Activated naive CD4-positive, alpha-beta T cell treated with anti-CD3 and anti-CD28 coated beads, Interleukin-2, amount 50 U/mL, for 72 hours (primary cell): ENCODE measurements at regions not wholly inside any gene's neighbourhood (a gene's known extent, or its start where the extent isn't known, plus 50 kb on each side); places are given as distances from the start of the nearest gene placed in this dataset.

ENCODE experiments used
- ATAC-seq, 2 donors: fragments of 150-1000 bp; cut with Tn5 transposase; 2 replicates each; pipeline ENCODE4 v1.10.0; 2021; ENCODE audit warnings: mild to moderate bottlenecking in 2 of 2, moderate library complexity in 2 of 2
- DNase-seq, 2 donors: peaks; one replicate each; pipeline ENCODE4 v3.0.0; 2021 to 2022; ENCODE audit warnings: low spot score in 2 of 2
- H3K27ac Mint-ChIP-seq, 2 donors: one replicate each; pipeline ENCODE4 v1.8.0; 2022; ENCODE audit warnings: mild to moderate bottlenecking in 2 of 2, mixed read lengths in 2 of 2
- H3K36me3 Mint-ChIP-seq, 2 donors: one replicate each; pipeline ENCODE4 v1.8.0; 2022; ENCODE audit warnings: mixed read lengths in 2 of 2
- H3K9me3 Mint-ChIP-seq, 2 donors: one replicate each; pipeline ENCODE4 v1.8.0; 2022; ENCODE audit warnings: mixed read lengths in 2 of 2

DNA sequence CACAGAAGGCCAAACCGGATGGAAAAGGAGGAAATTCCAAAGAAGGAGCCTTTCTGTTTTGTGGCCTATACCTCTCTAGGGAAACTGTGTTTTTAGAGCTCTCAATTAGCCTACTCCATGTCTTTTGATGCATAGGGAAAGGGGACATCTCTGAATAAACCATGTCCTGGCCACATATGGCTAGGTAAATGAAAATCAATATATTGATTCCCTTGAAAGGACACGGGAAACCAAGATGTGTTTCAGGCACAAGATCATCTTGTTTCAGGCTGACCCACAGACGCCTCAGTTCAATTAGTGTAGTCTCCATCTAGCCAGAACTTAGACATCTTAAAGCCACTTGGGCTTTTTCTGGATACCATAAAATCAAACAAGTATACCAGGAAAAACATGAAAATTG lies 363.1 kb downstream of the ENC1 start:
- Mint-ChIP-seq H3K27ac (no peak overlapping the region), H3K36me3 (no peaks in the 10 kb centered on the region), H3K9me3 (no peaks in the 10 kb centered on the region)
- DNase-seq = no peak
- no peak for ATAC-seq

DNA sequence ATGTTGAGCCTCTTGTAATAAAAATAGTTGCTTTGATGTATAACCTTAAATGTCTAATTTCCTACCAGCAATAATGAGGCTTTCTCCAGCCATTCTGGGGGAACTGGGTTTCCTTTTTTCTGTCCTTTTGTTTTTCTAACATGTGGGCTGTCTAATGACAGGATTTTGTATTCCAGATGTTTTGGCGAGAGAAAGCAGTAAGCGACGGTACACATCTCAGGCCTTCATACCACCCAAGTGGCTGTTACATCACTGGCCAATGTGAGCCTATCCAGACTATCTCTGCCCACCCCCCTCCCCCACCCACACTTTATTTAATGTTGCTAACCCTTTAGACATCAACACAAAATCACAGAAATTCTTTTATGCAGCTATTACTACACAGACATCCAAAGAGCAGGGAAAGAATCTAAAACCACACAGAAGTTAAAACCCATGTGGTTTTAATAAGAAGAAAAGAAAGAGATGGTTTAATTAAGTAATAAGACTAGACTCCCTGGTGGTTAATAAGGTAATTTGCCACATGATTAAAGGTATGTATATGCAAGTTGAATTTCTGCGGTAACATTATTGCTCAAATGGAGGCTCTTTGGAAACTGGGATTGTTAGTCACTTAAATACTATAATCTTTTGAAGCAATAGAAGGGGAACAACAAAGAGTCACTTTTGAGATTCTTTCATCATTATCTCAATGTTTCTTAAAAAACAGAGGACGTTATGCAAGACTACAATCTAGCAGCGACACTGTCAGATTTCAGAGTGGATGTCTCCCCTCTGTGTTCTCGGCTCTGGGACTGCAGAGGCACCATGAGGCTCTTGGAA lies 365.1 kb downstream of the ENC1 start:
- ATAC-seq (no peak), DNase-seq (no peak)
- no peak overlapping the region for H3K27ac Mint-ChIP-seq
- H3K9me3 Mint-ChIP-seq = no peaks in the 10 kb centered on the region
- H3K36me3 Mint-ChIP-seq = no peaks in the 10 kb centered on the region

DNA sequence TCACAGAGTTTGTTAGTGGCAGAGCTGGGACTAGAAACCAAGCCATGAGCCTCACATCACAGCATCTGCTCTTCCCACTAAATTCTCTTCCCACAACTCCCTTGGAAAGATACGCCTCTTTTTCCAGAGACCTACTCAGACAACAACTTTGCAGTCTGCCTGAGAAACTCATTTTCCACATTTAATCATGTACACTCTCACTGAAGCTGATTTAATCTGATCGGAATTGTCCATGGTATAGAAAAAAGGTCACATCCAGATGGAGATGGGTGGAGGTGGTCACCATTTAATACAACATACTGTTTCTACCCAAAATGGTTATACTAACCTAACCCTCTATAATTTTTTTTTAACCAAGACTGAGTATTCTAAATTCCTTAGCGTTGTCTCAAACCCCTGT lies 366.2 kb downstream of the ENC1 start:
- Mint-ChIP-seq H3K36me3 (no peaks in the 10 kb centered on the region), H3K27ac (no peak overlapping the region), H3K9me3 (no peaks in the 10 kb centered on the region)
- no peak for DNase-seq
- ATAC-seq = no peak

DNA sequence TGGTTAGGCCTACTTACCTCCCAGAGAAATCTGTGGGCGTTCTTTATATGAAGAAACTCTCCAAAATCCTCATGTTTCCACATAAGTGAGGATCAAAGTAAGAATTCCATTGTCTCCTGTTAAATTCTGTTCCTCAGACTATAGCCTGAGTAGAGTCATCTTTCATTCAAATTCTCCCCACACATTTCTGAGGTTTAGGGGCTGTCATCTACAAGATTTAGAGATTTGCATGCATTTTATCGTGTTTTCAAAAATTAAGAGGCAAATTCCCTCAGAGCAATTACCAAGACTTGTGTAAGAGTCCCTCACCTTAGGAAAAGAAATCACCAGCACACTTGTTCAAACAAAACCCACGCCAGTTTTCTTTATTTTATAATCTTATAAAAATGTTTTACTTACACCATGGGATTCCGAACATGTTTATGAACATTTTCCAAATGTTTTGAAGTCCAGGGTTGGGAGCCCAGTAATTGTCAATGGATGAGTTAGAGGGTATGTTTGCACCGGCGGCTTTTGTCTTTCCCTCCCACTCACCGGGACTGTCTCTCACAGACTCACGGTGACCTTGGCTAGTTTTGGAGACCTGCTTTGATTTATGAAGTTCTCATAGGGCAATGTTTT lies 367.6 kb downstream of the ENC1 start:
- H3K27ac Mint-ChIP-seq = no peak overlapping the region
- no peak for DNase-seq
- H3K9me3 Mint-ChIP-seq = no peaks in the 10 kb centered on the region
- H3K36me3 Mint-ChIP-seq = no peaks in the 10 kb centered on the region
- no peak for ATAC-seq

DNA sequence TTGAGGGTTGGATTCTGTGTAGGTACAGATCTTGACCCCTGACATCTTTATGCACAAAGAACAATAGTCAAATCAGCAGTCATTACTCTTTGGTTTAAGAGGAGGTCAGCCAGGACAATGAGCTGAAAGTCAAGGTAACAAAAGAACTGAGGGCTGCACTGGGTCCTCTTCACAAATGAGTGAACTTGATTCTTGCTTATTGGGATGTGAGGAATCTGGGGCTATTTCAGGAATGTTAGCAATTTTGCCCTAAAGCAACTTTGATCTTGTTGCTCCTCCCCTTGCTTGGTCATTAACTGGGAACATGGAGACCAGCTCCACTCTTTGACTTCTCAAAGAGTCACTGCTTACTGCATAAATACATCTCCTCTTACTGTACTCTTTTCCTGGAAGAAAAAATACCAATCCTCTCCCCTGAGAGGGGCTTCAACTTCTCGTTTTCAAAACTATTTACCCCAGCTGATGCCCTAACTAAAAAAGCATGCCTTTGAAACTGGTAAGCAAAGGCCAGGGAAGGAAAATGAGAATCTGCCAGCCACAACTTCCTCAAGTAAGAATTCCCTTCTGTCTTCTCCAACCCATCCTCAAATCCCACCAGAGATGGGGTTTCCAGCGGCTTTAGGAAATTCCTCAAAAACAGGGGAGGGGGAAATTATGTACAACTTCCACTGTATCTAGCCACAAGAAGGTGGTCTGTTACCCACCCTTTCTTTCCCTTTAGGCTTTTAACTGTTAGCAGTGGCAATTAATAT lies 368.3 kb downstream of the ENC1 start:
- Mint-ChIP-seq H3K9me3 (no peaks in the 10 kb centered on the region), H3K36me3 (no peaks in the 10 kb centered on the region), H3K27ac (no peak overlapping the region)
- DNase-seq (no peak), ATAC-seq (no peak)

DNA sequence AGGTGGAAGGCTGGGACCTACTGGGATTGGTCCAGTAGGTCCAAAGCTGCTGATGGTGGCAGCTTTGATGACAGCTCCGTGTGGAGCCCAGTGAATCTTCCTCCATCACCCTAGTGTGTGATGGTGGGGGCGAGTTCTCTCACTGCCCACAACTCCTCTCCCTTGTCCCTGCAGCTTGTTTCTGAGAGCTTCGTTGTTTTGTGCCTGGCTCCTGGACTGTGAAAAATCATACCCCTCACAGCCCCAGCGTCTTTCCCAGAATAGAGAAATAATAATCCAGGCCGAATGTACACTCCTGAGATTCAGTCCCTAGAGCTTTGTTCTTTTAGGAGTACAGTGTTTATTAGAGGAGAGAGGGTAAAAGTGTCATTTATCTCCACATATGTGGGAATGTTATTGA lies 372.2 kb downstream of the ENC1 start:
- ATAC-seq (no peak), DNase-seq (no peak)
- no peaks in the 10 kb centered on the region for H3K9me3 Mint-ChIP-seq
- no peaks in the 10 kb centered on the region for H3K36me3 Mint-ChIP-seq
- H3K27ac Mint-ChIP-seq = no peak overlapping the region

DNA sequence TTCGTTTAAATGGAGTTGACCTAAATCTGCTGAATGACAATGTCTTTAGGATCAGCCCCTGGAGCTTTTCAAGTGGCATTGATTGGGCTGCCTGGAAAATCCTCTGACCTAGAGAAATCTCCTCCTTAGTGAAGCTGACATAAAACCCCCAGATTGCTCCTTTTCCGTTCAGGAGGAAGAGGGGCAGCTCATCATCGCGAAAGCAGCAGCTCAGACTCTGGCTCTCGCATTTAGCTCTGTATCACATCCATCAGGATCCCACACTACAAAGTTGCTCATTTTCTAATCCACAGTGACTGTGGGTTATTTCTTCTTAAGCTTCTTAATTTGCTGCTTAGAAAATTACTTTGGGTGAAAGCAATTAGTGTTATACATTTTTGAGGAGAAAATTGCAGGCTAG lies 373.7 kb downstream of the ENC1 start:
- ATAC-seq (no peak), DNase-seq (no peak)
- no peaks in the 10 kb centered on the region for H3K36me3 Mint-ChIP-seq
- H3K27ac Mint-ChIP-seq = no peak overlapping the region
- no peaks in the 10 kb centered on the region for H3K9me3 Mint-ChIP-seq

DNA sequence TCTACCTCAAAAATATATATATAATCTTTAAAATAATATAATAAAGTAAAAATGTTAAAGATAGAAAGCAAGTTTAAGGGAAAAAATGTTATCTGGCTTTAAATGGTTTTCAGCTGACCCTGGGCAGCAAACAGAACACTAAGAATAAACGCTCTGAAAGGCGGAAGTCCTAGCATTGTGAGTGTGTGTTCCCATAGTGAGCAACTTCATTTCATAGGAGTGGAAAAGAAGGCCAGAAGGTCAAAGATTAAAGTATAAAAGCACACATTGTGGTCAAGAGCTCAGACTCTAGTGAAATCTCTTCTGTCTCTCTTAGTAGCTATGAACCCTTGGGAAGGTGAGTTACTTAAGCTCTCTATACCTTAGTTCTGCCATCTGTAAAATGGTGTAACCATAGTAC lies 374.4 kb downstream of the ENC1 start:
- H3K36me3 Mint-ChIP-seq = no peaks in the 10 kb centered on the region
- H3K9me3 Mint-ChIP-seq = no peaks in the 10 kb centered on the region
- ATAC-seq (no peak), DNase-seq (no peak)
- no peak overlapping the region for H3K27ac Mint-ChIP-seq

DNA sequence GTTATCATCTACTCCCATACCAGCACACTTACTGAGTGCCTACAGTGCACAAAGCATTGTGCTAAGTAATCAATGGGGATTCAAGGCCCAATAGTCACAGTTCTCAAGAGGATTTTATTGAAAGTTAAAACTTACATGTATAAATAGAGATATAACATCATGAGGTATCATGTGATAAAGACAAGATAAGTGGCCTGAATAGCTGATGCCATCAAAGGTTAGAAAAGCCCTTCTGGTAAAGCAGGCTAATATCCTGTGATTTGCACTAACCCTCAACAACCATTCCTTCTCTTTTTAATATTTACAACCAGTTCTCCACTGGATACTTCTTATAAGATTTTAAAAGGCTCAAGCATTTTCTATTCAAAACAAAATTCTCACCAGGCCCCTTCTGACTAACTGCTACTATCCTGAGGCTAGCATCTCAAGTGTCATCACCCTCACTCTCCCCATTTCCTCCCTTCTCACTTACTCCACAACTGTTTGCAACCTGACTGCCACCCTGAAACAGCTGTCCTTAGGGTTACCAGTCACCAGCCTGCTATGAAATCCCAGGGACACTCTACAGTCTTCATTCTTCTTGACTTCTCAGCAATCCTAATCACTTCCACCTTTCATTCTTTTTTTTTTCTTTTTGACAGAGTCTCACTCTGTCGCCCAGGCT lies 377.9 kb downstream of the ENC1 start:
- DNase-seq = no peak
- Mint-ChIP-seq H3K27ac (no peak overlapping the region), H3K9me3 (no peaks in the 10 kb centered on the region), H3K36me3 (no peaks in the 10 kb centered on the region)
- ATAC-seq = no peak

DNA sequence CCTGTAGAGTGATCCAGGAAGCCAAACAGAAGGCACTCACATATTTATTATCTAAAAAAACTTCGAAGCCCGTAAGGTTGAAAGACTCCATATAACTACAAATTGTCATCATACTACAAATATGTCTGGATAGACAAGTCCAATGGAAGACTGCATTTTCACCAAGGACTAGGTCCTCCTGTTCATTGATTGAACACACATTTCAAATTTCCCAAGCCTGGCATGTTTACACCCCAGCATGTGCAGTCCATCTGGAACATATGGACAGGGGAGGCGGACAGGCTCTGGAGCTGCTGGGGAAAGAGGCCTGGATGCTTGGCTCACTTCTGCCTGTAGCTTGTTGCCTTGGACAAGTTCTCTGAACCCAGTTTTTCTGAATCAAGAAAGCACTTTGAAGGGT lies 378.7 kb downstream of the ENC1 start:
- no peak for ATAC-seq
- H3K9me3 Mint-ChIP-seq = no peaks in the 10 kb centered on the region
- H3K36me3 Mint-ChIP-seq = no peaks in the 10 kb centered on the region
- DNase-seq = no peak
- H3K27ac Mint-ChIP-seq = no peak overlapping the region

DNA sequence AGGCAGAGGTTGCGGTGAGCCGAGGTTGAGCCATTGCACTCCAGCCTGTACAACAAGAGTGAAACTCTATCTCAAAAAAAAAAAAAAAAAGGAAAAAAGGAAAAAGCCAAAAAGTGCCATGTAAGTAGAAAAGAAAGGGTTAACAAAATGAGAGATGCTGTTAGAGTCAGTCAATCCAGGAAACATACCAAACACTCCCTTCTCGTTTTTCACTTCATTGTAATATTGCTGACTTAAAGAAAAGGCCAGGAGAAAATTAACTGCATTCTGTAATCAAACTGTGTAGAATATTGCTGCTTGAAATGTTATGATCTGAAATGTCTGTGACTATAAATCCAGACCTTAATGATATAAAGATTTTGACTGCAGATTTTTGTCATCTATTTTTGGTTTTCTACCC lies 379.1 kb downstream of the ENC1 start:
- Mint-ChIP-seq H3K27ac (no peak overlapping the region), H3K9me3 (no peaks in the 10 kb centered on the region)

DNA sequence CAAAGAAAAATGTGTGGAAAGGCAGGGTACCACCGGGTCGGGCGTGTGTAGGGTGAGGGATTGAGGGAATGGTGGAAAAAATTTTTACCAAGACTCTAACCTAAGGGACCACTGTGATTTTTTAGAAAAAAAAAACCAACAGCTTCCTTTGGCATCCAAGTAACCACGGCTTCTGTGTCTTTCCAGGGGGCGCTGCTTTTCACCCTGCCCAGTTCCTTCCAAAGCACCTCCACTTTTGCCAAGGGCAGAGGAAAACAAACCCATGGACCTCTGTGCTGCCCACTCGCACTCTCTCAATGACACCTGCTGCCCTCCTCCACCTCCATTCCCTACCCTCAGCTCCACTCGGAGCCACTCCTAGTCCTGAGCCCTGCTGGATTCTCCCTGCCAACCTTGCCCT lies 381.0 kb downstream of the ENC1 start:
- Mint-ChIP-seq H3K27ac (no peak overlapping the region), H3K36me3 (no peaks in the 10 kb centered on the region), H3K9me3 (no peaks in the 10 kb centered on the region)
- no peak for ATAC-seq
- DNase-seq = no peak

More for the DNA sequence above, 379.1 kb downstream of the ENC1 start:
- no peaks in the 10 kb centered on the region for H3K36me3 Mint-ChIP-seq
- ATAC-seq (no peak), DNase-seq (no peak)

DNA sequence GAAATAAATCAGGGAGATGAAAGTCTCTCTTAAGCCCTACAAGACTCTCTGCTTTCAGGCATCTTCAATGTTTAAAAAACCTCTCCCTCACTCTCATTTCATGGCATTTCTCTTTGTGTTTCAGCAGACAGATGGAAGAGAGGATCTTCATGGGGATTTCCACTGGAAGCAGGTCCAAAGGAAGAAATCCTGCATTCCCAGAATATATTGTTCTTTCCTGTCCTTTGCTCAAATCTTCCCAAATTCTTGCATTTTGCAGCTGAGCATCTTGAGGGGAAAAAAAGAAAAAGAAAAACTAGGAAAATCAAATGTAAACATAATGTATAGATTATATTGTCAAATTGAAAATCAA lies 382.2 kb downstream of the ENC1 start:
- ATAC-seq = no peak
- Mint-ChIP-seq H3K27ac (no peak overlapping the region), H3K36me3 (no peaks in the 10 kb centered on the region), H3K9me3 (no peaks in the 10 kb centered on the region)
- DNase-seq = no peak

DNA sequence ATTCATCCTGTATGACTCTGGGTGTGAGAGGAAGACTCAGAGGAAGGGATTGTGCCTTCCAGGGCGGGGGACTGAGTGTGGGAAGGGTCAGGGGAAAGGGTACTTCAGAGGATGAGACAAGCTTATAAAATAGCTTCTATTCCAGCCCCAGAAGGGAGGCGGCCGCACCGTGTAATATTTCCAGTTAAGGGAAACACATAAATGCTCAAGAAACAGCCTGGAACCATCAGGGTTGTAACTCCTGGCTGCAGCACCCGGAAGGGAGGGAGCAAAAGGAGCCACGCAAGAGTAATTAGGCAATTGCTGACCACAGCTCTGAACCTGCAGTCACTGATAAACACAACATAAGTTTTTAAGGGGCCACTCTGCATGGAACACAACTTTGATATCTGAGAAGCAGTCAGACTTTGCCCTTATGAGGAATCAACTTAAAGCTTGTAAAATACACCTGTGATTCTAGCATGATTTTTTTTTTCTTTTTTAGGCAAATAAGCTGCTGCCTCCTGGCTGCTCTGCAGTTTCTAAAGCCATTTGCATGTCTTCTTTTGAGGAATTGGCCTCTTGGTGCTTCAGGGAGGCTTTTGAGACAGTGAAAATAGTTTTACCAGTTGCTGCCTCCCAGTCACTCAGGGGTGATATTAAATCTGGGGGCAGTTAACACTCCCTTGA lies 382.7 kb downstream of the ENC1 start:
- Mint-ChIP-seq H3K36me3 (no peaks in the 10 kb centered on the region), H3K27ac (peak overlapping the region in 1 of 2 donors; percentile 39), H3K9me3 (no peaks in the 10 kb centered on the region)
- ATAC-seq (no peak), DNase-seq (no peak)

DNA sequence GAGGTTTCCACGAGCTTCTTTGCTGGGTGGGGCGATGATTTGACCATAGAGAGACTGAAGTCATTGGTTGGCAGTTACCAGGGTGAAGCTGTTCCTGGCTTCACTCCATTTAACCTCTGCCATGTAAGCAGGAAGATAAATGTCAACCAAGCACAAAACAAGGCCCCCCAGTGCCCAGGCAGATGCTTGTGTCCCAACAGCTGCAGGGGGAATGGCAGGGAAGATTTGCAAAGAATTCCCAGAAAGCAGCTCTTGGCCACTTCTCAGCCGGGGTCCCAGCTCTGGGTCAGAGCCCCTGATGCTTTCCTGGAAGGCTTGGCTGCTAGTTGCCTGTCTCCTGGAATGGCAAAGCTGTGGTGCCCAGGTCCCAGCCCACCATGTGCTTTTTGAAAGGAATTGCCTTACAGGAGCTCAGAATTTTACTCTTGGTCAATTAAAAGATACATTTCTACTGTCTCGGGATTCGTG lies 383.4 kb downstream of the ENC1 start:
- H3K27ac Mint-ChIP-seq = no peak overlapping the region
- no peaks in the 10 kb centered on the region for H3K9me3 Mint-ChIP-seq
- ATAC-seq (no peak), DNase-seq (no peak)
- no peaks in the 10 kb centered on the region for H3K36me3 Mint-ChIP-seq

DNA sequence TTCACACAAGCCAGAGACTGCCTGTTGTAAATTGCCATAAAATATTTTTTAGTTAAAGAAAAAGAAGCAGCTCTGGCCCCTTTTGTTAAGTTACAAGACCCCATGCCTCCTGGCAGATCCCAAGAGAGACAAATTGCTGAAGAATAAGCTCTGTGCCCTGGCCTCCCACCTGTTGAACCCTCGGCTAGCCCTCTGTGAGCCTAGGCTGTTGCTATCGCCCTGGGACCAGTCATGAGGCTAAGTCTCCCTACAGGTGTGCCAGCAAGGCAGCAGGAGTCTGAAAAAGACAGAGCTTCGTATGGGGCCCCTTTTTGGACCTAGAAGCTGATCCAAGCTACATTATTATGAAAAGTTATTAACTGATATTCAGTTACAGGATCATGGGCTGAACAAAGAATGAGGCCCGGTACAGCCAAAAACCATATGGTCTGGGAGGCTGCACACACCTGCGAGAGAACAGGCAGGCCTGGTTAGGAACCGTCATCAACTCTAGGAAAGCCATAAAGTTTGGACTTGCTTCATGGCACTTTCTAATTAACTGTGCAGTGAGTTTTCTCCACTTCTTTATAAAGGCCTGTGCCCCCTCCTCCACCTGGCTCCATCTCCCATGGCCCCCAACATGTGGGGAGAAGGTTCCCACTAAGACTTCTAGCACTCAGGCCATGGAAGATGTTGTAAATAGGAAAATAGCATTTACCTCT lies 384.7 kb downstream of the ENC1 start:
- DNase-seq (no peak), ATAC-seq (no peak)
- no peaks in the 10 kb centered on the region for H3K36me3 Mint-ChIP-seq
- H3K27ac Mint-ChIP-seq = no peak overlapping the region
- no peaks in the 10 kb centered on the region for H3K9me3 Mint-ChIP-seq
